OCI-LY7 (cell line): ENCODE measurements at regions not wholly inside any gene's neighbourhood (a gene's known extent, or its start where the extent isn't known, plus 50 kb on each side); places are given as distances from the start of the nearest gene placed in this dataset.

ENCODE experiments used
- BruUV-seq: library from RNA; stranded (reverse); fragments of 400-500 nt; replicated peaks from 2 replicates; lab custom pipeline; 2021; lab: Mats Ljungman, UMichigan
- CTCF ChIA-PET: fragments of 300-600 bp; sonication (Branson Sonifier 250); formaldehyde crosslinking; loops from one replicate; lab custom pipeline; 2022; ENCODE audit warnings: antibody characterized with exemption; ENCODE audit not compliant: unreplicated experiment; lab: Charles Lee
- POLR2A ChIA-PET: fragments of 300-600 bp; sonication (Branson Sonifier 250); formaldehyde crosslinking; loops from one replicate; lab custom pipeline; 2022; ENCODE audit warnings: antibody characterized with exemption; lab: Charles Lee
- DNase-seq: peaks from one replicate; pipeline ENCODE4 v3.0.0-alpha.2; 2015; ENCODE audit warnings: low spot score
- H2AFZ ChIP-seq: fragments of 200-600 bp; sonication (generic), shearing (Covaris generic); 2 replicates; pipeline ENCODE4 v1.6.1; 2014; ENCODE audit warnings: mild to moderate bottlenecking, antibody characterized with exemption, low read length, moderate library complexity
- H3K27ac ChIP-seq: fragments of 200-600 bp; sonication (generic); 2 replicates; pipeline ENCODE4 v1.5.1; 2014; ENCODE audit warnings: mixed run types, low read depth, mild to moderate bottlenecking, moderate library complexity, low read length, inconsistent platforms; ENCODE audit not compliant: poor library complexity, severe bottlenecking
- H3K36me3 ChIP-seq: fragments of 200-600 bp; sonication (generic); 2 replicates; pipeline ENCODE4 v1.6.1; 2014; ENCODE audit warnings: mild to moderate bottlenecking, antibody characterized with exemption, low read length, moderate library complexity, mixed read lengths; ENCODE audit not compliant: insufficient read depth
- H3K4me1 ChIP-seq: fragments of 200-600 bp; sonication (generic); 2 replicates; pipeline ENCODE4 v1.5.1; 2014; ENCODE audit warnings: mild to moderate bottlenecking, low read length; ENCODE audit not compliant: insufficient read depth, poor library complexity, severe bottlenecking
- H3K4me2 ChIP-seq: fragments of 200-600 bp; sonication (generic); 2 replicates; pipeline ENCODE4 v1.6.1; 2014; ENCODE audit warnings: mild to moderate bottlenecking, low read length
- H3K4me3 ChIP-seq: fragments of 200-600 bp; sonication (generic); 2 replicates; pipeline ENCODE4 v1.5.1; 2014; ENCODE audit warnings: mild to moderate bottlenecking, low read depth, low read length; ENCODE audit not compliant: poor library complexity, severe bottlenecking
- H3K79me2 ChIP-seq: fragments of 200-600 bp; sonication (generic); 2 replicates; pipeline ENCODE4 v1.6.1; 2016; ENCODE audit warnings: low read depth, mild to moderate bottlenecking, low read length, moderate library complexity, mixed read lengths; ENCODE audit not compliant: insufficient read depth
- H3K9me2 ChIP-seq: fragments of 200-600 bp; sonication (generic); 2 replicates; pipeline ENCODE4 v1.6.1; 2016; ENCODE audit warnings: mild to moderate bottlenecking, low read length, mixed read lengths; ENCODE audit not compliant: insufficient read depth
- H3K9me3 ChIP-seq: fragments of 200-600 bp; sonication (generic); 2 replicates; pipeline ENCODE4 v1.6.1; 2014; ENCODE audit warnings: mild to moderate bottlenecking, mixed run types, low read length, mixed read lengths
- H4K20me1 ChIP-seq: fragments of 200-600 bp; sonication (generic); 2 replicates; pipeline ENCODE4 v1.6.1; 2014; ENCODE audit warnings: mild to moderate bottlenecking, antibody characterized with exemption, low read length, moderate library complexity, mixed read lengths; ENCODE audit not compliant: insufficient read depth
- EZH2phosphoT487 ChIP-seq: fragments of 200-600 bp; sonication (generic); IDR thresholded peaks from 2 replicates; pipeline ENCODE4 v1.6.1; 2018; ENCODE audit warnings: low read depth, borderline replicate concordance, mild to moderate bottlenecking, mixed run types, antibody characterized with exemption, low read length, moderate library complexity, mixed read lengths
- intact Hi-C: fragments of 100-400 bp; cut with micrococcal nuclease; formaldehyde crosslinking; loops from one replicate; pipeline ENCODE4 v1.10.0; 2022; ENCODE audit not compliant: unreplicated experiment
- TF ChIP-seq, protein P1 (sequence below): fragments of 200-600 bp; sonication (generic); conservative IDR thresholded peaks from 2 replicates; pipeline ENCODE4 v1.5.1; 2014; ENCODE audit warnings: mild to moderate bottlenecking, antibody characterized with exemption, low read length, moderate library complexity, mixed read lengths

DNA sequence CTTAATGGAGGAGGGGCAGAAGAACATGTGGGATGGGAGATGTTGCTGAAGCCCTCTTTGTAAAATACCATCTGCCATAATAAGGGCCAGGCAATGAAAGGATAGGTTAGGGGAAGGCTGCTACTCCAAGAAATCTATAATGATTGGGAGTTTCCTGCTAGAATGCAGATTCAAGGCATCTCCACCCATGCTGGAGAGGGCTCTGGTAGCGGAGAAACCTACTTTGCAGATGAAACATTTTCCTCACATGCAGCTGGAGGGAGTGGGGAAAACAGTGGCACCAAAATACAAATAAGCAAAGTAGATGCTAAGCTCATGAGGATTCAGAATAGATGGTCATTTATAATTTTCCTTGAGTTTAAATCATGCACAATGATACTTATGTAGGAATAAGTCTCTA lies 82.3 kb upstream of the GCFC2 start:
- intact Hi-C loops, result no loop called here

DNA sequence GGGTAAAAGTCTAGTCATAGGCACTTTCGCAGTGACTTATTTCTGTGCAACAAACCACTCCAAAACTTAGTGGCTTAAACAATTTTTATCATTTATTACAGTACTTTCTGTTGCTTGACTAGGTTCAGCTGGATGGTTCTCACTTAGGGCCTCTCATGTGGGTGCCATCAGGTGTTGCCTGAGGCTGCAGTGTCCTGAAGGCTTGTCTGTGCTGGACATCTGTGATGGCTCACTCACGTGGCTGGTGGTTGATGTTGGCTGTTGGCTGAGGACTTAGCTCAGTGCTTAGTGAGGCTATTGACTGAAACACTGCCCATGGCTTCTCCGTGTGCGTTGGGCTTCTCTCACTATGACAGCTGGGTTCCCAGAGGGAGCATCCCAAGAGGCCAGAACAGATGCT lies 81.4 kb upstream of the GCFC2 start:
- CTCF ChIA-PET, result no interaction called here
- intact Hi-C loops, result no loop called here
- Histone ChIP-seq H3K4me3 (no peak overlapping the region), H3K36me3 (no peaks in the 10 kb centered on the region), H3K9me2 (no peaks in the 10 kb centered on the region), H3K9me3 (no peaks in the 10 kb centered on the region), H2AFZ (no peak overlapping the region), H4K20me1 (no peaks in the 10 kb centered on the region), H3K4me1 (no peaks in the 10 kb centered on the region), H3K27ac (no peak overlapping the region), H3K79me2 (no peaks in the 10 kb centered on the region), H3K4me2 (no peak overlapping the region)
- no TSS peak for BruUV-seq
- POLR2A ChIA-PET, result no interaction called here
- no peak for TF ChIP-seq EZH2phosphoT487
- TF ChIP-seq, protein P1, sequence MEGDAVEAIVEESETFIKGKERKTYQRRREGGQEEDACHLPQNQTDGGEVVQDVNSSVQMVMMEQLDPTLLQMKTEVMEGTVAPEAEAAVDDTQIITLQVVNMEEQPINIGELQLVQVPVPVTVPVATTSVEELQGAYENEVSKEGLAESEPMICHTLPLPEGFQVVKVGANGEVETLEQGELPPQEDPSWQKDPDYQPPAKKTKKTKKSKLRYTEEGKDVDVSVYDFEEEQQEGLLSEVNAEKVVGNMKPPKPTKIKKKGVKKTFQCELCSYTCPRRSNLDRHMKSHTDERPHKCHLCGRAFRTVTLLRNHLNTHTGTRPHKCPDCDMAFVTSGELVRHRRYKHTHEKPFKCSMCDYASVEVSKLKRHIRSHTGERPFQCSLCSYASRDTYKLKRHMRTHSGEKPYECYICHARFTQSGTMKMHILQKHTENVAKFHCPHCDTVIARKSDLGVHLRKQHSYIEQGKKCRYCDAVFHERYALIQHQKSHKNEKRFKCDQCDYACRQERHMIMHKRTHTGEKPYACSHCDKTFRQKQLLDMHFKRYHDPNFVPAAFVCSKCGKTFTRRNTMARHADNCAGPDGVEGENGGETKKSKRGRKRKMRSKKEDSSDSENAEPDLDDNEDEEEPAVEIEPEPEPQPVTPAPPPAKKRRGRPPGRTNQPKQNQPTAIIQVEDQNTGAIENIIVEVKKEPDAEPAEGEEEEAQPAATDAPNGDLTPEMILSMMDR, result no peak
- no peak for DNase-seq

More for the DNA sequence above, 82.3 kb upstream of the GCFC2 start:
- Histone ChIP-seq H2AFZ (no peak overlapping the region), H3K4me3 (no peak overlapping the region), H3K79me2 (no peaks in the 10 kb centered on the region), H3K27ac (no peak overlapping the region), H3K9me3 (no peaks in the 10 kb centered on the region), H3K36me3 (no peaks in the 10 kb centered on the region), H4K20me1 (no peaks in the 10 kb centered on the region), H3K9me2 (no peaks in the 10 kb centered on the region), H3K4me1 (no peaks in the 10 kb centered on the region), H3K4me2 (no peak overlapping the region)
- no peak for TF ChIP-seq EZH2phosphoT487
- TF ChIP-seq, protein P1, result no peak
- ChIA-PET CTCF (no interaction called here), POLR2A (no interaction called here)
- no TSS peak for BruUV-seq
- DNase-seq, result no peak

DNA sequence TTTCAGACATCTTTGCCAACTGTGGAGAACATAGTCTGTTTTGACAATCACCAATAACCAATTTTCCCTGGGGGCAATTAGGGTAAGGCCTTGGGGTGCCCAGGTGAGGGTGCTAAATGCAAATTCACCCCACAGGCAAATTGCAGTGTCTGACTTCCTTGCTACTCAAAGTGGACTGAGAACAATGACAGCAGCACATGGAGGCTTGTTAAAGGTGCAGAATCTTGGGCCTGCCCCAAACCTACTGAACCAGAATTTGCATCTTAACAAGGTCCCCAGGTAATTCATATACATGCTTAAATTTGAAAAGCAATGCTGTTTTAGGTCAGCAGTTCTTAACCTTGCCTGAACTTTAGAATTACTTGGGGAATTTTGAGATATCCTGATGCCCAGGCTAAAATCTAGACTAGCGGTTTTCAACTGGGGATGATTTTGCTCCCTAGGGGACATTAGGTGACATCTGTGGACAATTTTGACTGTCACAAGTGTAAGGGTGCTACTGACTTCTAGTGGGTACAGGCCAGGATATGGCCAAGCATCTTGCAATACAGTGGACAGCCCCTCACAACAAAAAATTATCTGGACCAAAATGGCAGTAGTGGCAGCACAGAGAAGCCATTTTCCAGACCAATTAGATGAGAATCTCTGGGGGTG lies 80.2 kb upstream of the GCFC2 start:
- no peaks in the 10 kb centered on the region for H3K4me1 ChIP-seq
- no peaks in the 10 kb centered on the region for H3K9me3 ChIP-seq
- ChIA-PET CTCF (no interaction called here), POLR2A (no interaction called here)
- no peaks in the 10 kb centered on the region for H3K9me2 ChIP-seq
- no peak overlapping the region for H3K4me2 ChIP-seq
- no peak overlapping the region for H2AFZ ChIP-seq
- DNase-seq, result no peak
- H3K79me2 ChIP-seq, result no peaks in the 10 kb centered on the region
- intact Hi-C loops, result no loop called here
- no TSS peak for BruUV-seq
- H3K27ac ChIP-seq, result no peak overlapping the region
- TF ChIP-seq, protein P1, result no peak
- TF ChIP-seq EZH2phosphoT487, result no peak
- H3K4me3 ChIP-seq, result no peak overlapping the region
- no peaks in the 10 kb centered on the region for H4K20me1 ChIP-seq
- no peaks in the 10 kb centered on the region for H3K36me3 ChIP-seq
